HL-60 (cell line): ENCODE measurements at regions not wholly inside any gene's neighbourhood (a gene's known extent, or its start where the extent isn't known, plus 50 kb on each side); places are given as distances from the start of the nearest gene placed in this dataset.

Experiments
- DNase-seq, 2 experiments: peaks; one replicate each; pipeline ENCODE4 v3.0.0-alpha.2; 2010 to 2020; ENCODE audit warnings: low read depth in 1 of 2, low spot score in 1 of 2
- H3K27ac ChIP-seq: fragments of 250-450 bp; sonication (Bioruptor Pico); replicated peaks from 2 replicates; pipeline ENCODE4 v1.5.1; 2020; ENCODE audit warnings: mild to moderate bottlenecking, moderate library complexity
- H3K27me3 ChIP-seq: fragments of 250-450 bp; sonication (Bioruptor Pico); 2 replicates; pipeline ENCODE4 v1.5.1; 2021; ENCODE audit warnings: mild to moderate bottlenecking, moderate library complexity; ENCODE audit not compliant: insufficient read depth, poor library complexity, severe bottlenecking
- H3K4me3 ChIP-seq: replicated peaks from 2 replicates; pipeline ENCODE4 v1.5.1; 2011; ENCODE audit warnings: mild to moderate bottlenecking, control low read depth, low read length; ENCODE audit not compliant: insufficient read depth
- CTCF ChIP-seq: IDR thresholded peaks from one replicate; pipeline ENCODE4 v1.5.1; 2011; ENCODE audit warnings: low read length, control low read depth, inconsistent platforms; ENCODE audit not compliant: insufficient read depth
- GABPA ChIP-seq: IDR thresholded peaks from 2 replicates; pipeline ENCODE4 v1.6.1; 2012; ENCODE audit warnings: low read depth
- POLR2AphosphoS5 ChIP-seq: IDR thresholded peaks from 2 replicates; pipeline ENCODE4 v1.6.1; 2012; ENCODE audit warnings: low read depth
- REST ChIP-seq: IDR thresholded peaks from 2 replicates; pipeline ENCODE4 v1.6.1; 2012; ENCODE audit warnings: low read depth; ENCODE audit not compliant: insufficient replicate concordance
- SPI1 ChIP-seq: IDR thresholded peaks from 2 replicates; pipeline ENCODE4 v1.6.1; 2012; ENCODE audit warnings: low read depth, mild to moderate bottlenecking, borderline replicate concordance

- DNase-seq = no peak
- Histone ChIP-seq H3K27me3 (no peaks in the 10 kb centered on the region), H3K27ac (no peak overlapping the region), H3K4me3 (no peak overlapping the region)
- no peak for TF ChIP-seq CTCF
- TF ChIP-seq GABPA = no peak
- TF ChIP-seq SPI1 = no peak
- no peak for TF ChIP-seq REST
- TF ChIP-seq POLR2AphosphoS5 = no peak
Measured at GRCh38 chr9:81759680-81760215, 70.4 kb upstream of the TLE1 start.

GRCh38 chr9:81767921-81768320 is 78.6 kb upstream of the TLE1 start:
- Histone ChIP-seq H3K27me3 (no peaks in the 10 kb centered on the region), H3K27ac (no peak overlapping the region), H3K4me3 (no peak overlapping the region)
- DNase-seq = no peak
- TF ChIP-seq POLR2AphosphoS5 (no peak), REST (no peak), CTCF (no peak), SPI1 (no peak), GABPA (no peak)

GRCh38 chr9:81771571-81771970 is 82.2 kb upstream of the TLE1 start:
- peak in 1 of 2 experiments; percentile 5 for DNase-seq
- TF ChIP-seq CTCF = no peak
- no peak for TF ChIP-seq REST
- TF ChIP-seq GABPA = no peak
- no peak for TF ChIP-seq SPI1
- no peak for TF ChIP-seq POLR2AphosphoS5
- no peak overlapping the region for H3K4me3 ChIP-seq
- no peaks in the 10 kb centered on the region for H3K27me3 ChIP-seq
- H3K27ac ChIP-seq = no peak overlapping the region
